Panc1 (cell line): ENCODE measurements at regions not wholly inside any gene's neighbourhood (a gene's known extent, or its start where the extent isn't known, plus 50 kb on each side); places are given as distances from the start of the nearest gene placed in this dataset.

ENCODE experiments used
- ATAC-seq: fragments of 200-7000 bp; cut with Tn5 transposase; 2 replicates; pipeline ENCODE4 v1.9.1; 2020; ENCODE audit warnings: mild to moderate bottlenecking, moderate library complexity
- BruUV-seq: library from RNA; stranded (reverse); fragments of 400-500 nt; replicated peaks from 2 replicates; lab custom pipeline; 2021; lab: Mats Ljungman, UMichigan
- CTCF ChIA-PET: fragments of 300-600 bp; sonication (Branson Sonifier 250); formaldehyde crosslinking; loops from one replicate; lab custom pipeline; 2022; ENCODE audit warnings: antibody characterized with exemption; lab: Charles Lee
- POLR2A ChIA-PET: fragments of 300-600 bp; sonication (Branson Sonifier 250); formaldehyde crosslinking; loops from one replicate; lab custom pipeline; 2022; ENCODE audit warnings: antibody characterized with exemption; lab: Charles Lee
- DNase-seq: peaks from one replicate; pipeline ENCODE4 v3.0.0-alpha.2; 2010; ENCODE audit warnings: low read depth, low spot score
- H3K27ac ChIP-seq: 2 replicates; pipeline ENCODE4 v1.5.1; 2011; ENCODE audit warnings: mild to moderate bottlenecking, low read length, inconsistent platforms
- H3K27me3 ChIP-seq: fragments of 200-500 bp; sonication (Bioruptor generic); 2 replicates; pipeline ENCODE4 v1.6.0; 2014; ENCODE audit warnings: low read length, inconsistent platforms; ENCODE audit not compliant: control insufficient read depth, insufficient read depth
- H3K36me3 ChIP-seq: fragments of 200-500 bp; sonication (Bioruptor generic); 2 replicates; pipeline ENCODE4 v1.5.1; 2014; ENCODE audit warnings: inconsistent platforms, mild to moderate bottlenecking, low read length, moderate library complexity; ENCODE audit not compliant: control insufficient read depth, insufficient read depth
- H3K4me1 ChIP-seq: 2 replicates; pipeline ENCODE4 v1.5.1; 2011; ENCODE audit warnings: inconsistent platforms, mild to moderate bottlenecking, low read length, moderate library complexity; ENCODE audit not compliant: control insufficient read depth, insufficient read depth
- H3K4me3 ChIP-seq, 2 experiments: 2 replicates each; pipeline ENCODE4 v1.5.1; 2011 to 2012; ENCODE audit warnings: low read depth in 2 of 2, low read length in 2 of 2, mild to moderate bottlenecking in 2 of 2, inconsistent platforms in 1 of 2, moderate library complexity in 1 of 2
- H3K9me3 ChIP-seq: fragments of 200-500 bp; sonication (Bioruptor generic); 2 replicates; pipeline ENCODE4 v1.5.1; 2014; ENCODE audit warnings: low read depth, mild to moderate bottlenecking, inconsistent platforms, low read length, moderate library complexity; ENCODE audit not compliant: control insufficient read depth, insufficient read depth
- POLR2AphosphoS5 ChIP-seq: IDR thresholded peaks from 2 replicates; pipeline ENCODE4 v1.6.1; 2012; ENCODE audit warnings: mild to moderate bottlenecking, low read depth, low read length, moderate library complexity
- SIN3A ChIP-seq: IDR thresholded peaks from 2 replicates; pipeline ENCODE4 v1.6.1; 2012; ENCODE audit warnings: low read depth, mild to moderate bottlenecking, low read length, moderate library complexity, borderline replicate concordance; ENCODE audit not compliant: insufficient read depth
- TCF7L2 ChIP-seq: IDR thresholded peaks from 2 replicates; pipeline ENCODE4 v1.6.1; 2011; ENCODE audit warnings: mild to moderate bottlenecking, low read depth, low read length, inconsistent platforms
- in situ Hi-C: cut with HindIII; loops from 2 replicates; pipeline ENCODE4 v1.10.0; 2016; ENCODE audit warnings: low sequenced_read_pairs, low pct_unique_long_range_greater_than_20kb
- intact Hi-C: fragments of 100-400 bp; cut with micrococcal nuclease; formaldehyde crosslinking; loops from one replicate; pipeline ENCODE4 v1.10.0; 2022; ENCODE audit not compliant: unreplicated experiment
- TF ChIP-seq, protein P1 (sequence below): fragments of 450-650 bp; IDR thresholded peaks from 2 replicates; pipeline ENCODE4 v1.5.1; 2017; ENCODE audit warnings: mild to moderate bottlenecking
- TF ChIP-seq, protein P2 (sequence below), 2 experiments: IDR thresholded peaks; 2 replicates each; pipeline ENCODE4 v1.6.1; 2011 to 2012; ENCODE audit warnings: low read depth in 2 of 2, control low read depth in 1 of 2, low read length in 1 of 2, mild to moderate bottlenecking in 1 of 2, moderate library complexity in 1 of 2; ENCODE audit not compliant: insufficient read depth in 1 of 2

GRCh38 chr6:23200946-23201345 lies 631.6 kb downstream of the HDGFL1 start:
- no TSS peak for BruUV-seq
- ATAC-seq, result no peak
- no peaks in the 10 kb centered on the region; the same call in 1 of the 2 replicates for H3K36me3 ChIP-seq
- no peak overlapping the region for H3K27ac ChIP-seq
- H3K9me3 ChIP-seq, result peaks cover 7% of the 10 kb centered on the region; the same call in 1 of the 2 replicates
- H3K4me1 ChIP-seq, result no peaks in the 10 kb centered on the region
- POLR2A ChIA-PET, result no interaction called here
- intact Hi-C loops (no loop called here), in situ Hi-C loops (no loop called here)
- CTCF ChIA-PET, result no interaction called here
- H3K27me3 ChIP-seq, result no peaks in the 10 kb centered on the region
- DNase-seq, result no peak
- no peak for TF ChIP-seq SIN3A
- TF ChIP-seq, protein P1, sequence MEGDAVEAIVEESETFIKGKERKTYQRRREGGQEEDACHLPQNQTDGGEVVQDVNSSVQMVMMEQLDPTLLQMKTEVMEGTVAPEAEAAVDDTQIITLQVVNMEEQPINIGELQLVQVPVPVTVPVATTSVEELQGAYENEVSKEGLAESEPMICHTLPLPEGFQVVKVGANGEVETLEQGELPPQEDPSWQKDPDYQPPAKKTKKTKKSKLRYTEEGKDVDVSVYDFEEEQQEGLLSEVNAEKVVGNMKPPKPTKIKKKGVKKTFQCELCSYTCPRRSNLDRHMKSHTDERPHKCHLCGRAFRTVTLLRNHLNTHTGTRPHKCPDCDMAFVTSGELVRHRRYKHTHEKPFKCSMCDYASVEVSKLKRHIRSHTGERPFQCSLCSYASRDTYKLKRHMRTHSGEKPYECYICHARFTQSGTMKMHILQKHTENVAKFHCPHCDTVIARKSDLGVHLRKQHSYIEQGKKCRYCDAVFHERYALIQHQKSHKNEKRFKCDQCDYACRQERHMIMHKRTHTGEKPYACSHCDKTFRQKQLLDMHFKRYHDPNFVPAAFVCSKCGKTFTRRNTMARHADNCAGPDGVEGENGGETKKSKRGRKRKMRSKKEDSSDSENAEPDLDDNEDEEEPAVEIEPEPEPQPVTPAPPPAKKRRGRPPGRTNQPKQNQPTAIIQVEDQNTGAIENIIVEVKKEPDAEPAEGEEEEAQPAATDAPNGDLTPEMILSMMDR, result no peak
- no peak for TF ChIP-seq POLR2AphosphoS5
- TF ChIP-seq TCF7L2, result no peak
- TF ChIP-seq, protein P2, sequence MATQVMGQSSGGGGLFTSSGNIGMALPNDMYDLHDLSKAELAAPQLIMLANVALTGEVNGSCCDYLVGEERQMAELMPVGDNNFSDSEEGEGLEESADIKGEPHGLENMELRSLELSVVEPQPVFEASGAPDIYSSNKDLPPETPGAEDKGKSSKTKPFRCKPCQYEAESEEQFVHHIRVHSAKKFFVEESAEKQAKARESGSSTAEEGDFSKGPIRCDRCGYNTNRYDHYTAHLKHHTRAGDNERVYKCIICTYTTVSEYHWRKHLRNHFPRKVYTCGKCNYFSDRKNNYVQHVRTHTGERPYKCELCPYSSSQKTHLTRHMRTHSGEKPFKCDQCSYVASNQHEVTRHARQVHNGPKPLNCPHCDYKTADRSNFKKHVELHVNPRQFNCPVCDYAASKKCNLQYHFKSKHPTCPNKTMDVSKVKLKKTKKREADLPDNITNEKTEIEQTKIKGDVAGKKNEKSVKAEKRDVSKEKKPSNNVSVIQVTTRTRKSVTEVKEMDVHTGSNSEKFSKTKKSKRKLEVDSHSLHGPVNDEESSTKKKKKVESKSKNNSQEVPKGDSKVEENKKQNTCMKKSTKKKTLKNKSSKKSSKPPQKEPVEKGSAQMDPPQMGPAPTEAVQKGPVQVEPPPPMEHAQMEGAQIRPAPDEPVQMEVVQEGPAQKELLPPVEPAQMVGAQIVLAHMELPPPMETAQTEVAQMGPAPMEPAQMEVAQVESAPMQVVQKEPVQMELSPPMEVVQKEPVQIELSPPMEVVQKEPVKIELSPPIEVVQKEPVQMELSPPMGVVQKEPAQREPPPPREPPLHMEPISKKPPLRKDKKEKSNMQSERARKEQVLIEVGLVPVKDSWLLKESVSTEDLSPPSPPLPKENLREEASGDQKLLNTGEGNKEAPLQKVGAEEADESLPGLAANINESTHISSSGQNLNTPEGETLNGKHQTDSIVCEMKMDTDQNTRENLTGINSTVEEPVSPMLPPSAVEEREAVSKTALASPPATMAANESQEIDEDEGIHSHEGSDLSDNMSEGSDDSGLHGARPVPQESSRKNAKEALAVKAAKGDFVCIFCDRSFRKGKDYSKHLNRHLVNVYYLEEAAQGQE (IDR thresholded peaks at IDR 0.05; ENCODE audit: insufficient read depth in 1 of 2, low read depth in 2 of 2, low read length in 1 of 2), result no peak
- H3K4me3 ChIP-seq, result no peak overlapping the region

DNA sequence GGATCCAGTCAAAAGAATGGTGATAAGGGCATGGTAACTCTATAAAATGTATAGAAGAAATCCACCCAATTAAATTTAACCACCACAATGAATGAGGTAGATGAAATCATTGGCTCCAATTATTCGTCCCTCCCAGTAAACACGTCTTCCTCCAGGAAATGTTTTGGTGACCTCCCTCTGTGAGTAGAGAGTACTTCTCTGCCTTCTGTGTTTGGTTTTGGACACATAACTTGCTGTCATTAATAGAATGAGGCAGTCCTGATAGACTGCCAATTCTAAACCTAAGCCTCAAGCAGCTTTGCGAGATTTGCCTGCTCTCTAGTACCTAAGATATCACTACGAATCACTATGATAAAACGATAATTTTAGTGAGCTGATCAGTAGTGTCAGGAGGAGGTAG lies 632.8 kb downstream of the HDGFL1 start:
- ChIA-PET CTCF (no interaction called here), POLR2A (no interaction called here)
- H3K4me1 ChIP-seq, result no peaks in the 10 kb centered on the region
- no peak for TF ChIP-seq TCF7L2
- TF ChIP-seq, protein P2 (IDR thresholded peaks at IDR 0.05; ENCODE audit: insufficient read depth in 1 of 2, low read depth in 2 of 2, low read length in 1 of 2), result no peak
- TF ChIP-seq, protein P1, result no peak
- no peak for TF ChIP-seq POLR2AphosphoS5
- no peak for TF ChIP-seq SIN3A
- H3K36me3 ChIP-seq, result no peaks in the 10 kb centered on the region; the same call in 1 of the 2 replicates
- BruUV-seq, result no TSS peak
- no peak overlapping the region for H3K27ac ChIP-seq
- intact Hi-C loops (no loop called here), in situ Hi-C loops (no loop called here)
- no peaks in the 10 kb centered on the region for H3K27me3 ChIP-seq
- no peak overlapping the region for H3K4me3 ChIP-seq
- peaks cover 7% of the 10 kb centered on the region; the same call in 1 of the 2 replicates for H3K9me3 ChIP-seq
- DNase-seq, result no peak
- no peak for ATAC-seq
